DOHH2 (cell line): ENCODE measurements at regions not wholly inside any gene's neighbourhood (a gene's known extent, or its start where the extent isn't known, plus 50 kb on each side); places are given as distances from the start of the nearest gene placed in this dataset.

Source experiments
- CTCF ChIP-seq: fragments of 200-600 bp; sonication (generic); IDR thresholded peaks from one replicate; pipeline ENCODE4 v1.5.1; 2014; ENCODE audit warnings: antibody characterized with exemption, mild to moderate bottlenecking, low read depth, low read length; ENCODE audit not compliant: poor library complexity, severe bottlenecking
- EZH2phosphoT487 ChIP-seq: fragments of 200-600 bp; sonication (generic); IDR thresholded peaks from 2 replicates; pipeline ENCODE4 v1.6.1; 2017; ENCODE audit warnings: borderline replicate concordance, mild to moderate bottlenecking, antibody characterized with exemption, low read length, moderate library complexity, mixed read lengths

DNA sequence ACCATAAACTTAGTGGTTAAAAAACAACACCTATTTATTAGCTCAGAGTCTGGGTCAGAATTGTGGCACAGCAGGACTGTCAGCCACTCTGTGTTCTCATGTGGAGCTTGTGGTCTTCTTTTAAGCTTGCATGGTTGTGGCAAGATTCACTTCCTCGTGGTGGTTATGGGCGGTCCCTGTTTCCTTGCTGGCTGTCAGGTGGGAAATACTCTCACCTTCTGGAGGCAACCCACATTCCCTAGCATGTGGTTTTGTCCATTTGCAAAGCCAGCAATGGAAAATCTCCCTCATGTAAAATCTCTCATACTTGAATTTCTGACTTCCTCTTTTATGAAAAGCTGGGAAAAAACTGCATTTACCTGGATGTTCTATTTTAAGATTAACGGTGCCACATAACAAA, 229.8 kb downstream of the ALX1 start:
- TF ChIP-seq CTCF: no peak
- TF ChIP-seq EZH2phosphoT487: no peak
